SJSA1 (cell line): ENCODE measurements at regions not wholly inside any gene's neighbourhood (a gene's known extent, or its start where the extent isn't known, plus 50 kb on each side); places are given as distances from the start of the nearest gene placed in this dataset.

Source experiments
- DNase-seq, 2 experiments: peaks; one replicate each; pipeline ENCODE4 v3.0.0-alpha.2; 2015 to 2020; ENCODE audit warnings: low spot score in 2 of 2, low read depth in 1 of 2
- H3K27ac ChIP-seq: fragments of 250-450 bp; sonication (Bioruptor Pico); 2 replicates; pipeline ENCODE4 v1.5.1; 2020; ENCODE audit warnings: mild to moderate bottlenecking, moderate library complexity
- H3K27me3 ChIP-seq: fragments of 250-450 bp; sonication (Bioruptor Pico); replicated peaks from 2 replicates; pipeline ENCODE4 v1.5.1; 2020; ENCODE audit warnings: mild to moderate bottlenecking, moderate library complexity
- H3K36me3 ChIP-seq: fragments of 250-450 bp; sonication (Bioruptor Pico); 2 replicates; pipeline ENCODE4 v1.5.1; 2020; ENCODE audit warnings: mild to moderate bottlenecking
- H3K4me1 ChIP-seq: fragments of 250-450 bp; sonication (Bioruptor Pico); replicated peaks from 2 replicates; pipeline ENCODE4 v1.6.1; 2021; ENCODE audit warnings: mild to moderate bottlenecking
- H3K4me3 ChIP-seq: fragments of 250-450 bp; sonication (Bioruptor Pico); 2 replicates; pipeline ENCODE4 v1.5.1; 2020; ENCODE audit warnings: mild to moderate bottlenecking
- H3K9me3 ChIP-seq: fragments of 250-450 bp; sonication (Bioruptor Pico); replicated peaks from 2 replicates; pipeline ENCODE4 v1.5.1; 2020; ENCODE audit warnings: mild to moderate bottlenecking

GRCh38 chr1:175894581-175894980, 151.2 kb upstream of the TNR start:
- H3K4me3 ChIP-seq = no peak overlapping the region
- no peaks in the 10 kb centered on the region for H3K9me3 ChIP-seq
- H3K27ac ChIP-seq = no peak overlapping the region
- H3K36me3 ChIP-seq = no peaks in the 10 kb centered on the region
- DNase-seq = no peak
- H3K27me3 ChIP-seq = no peaks in the 10 kb centered on the region
- no peaks in the 10 kb centered on the region for H3K4me1 ChIP-seq

- Histone ChIP-seq H3K4me3 (no peak overlapping the region), H3K27me3 (no peaks in the 10 kb centered on the region), H3K36me3 (no peaks in the 10 kb centered on the region), H3K27ac (no peak overlapping the region), H3K9me3 (no peaks in the 10 kb centered on the region), H3K4me1 (no peaks in the 10 kb centered on the region)
- no peak for DNase-seq
Observed at GRCh38 chr1:175893192-175893591, 149.8 kb upstream of the TNR start.

- no peak overlapping the region for H3K4me3 ChIP-seq
- no peaks in the 10 kb centered on the region for H3K9me3 ChIP-seq
- H3K27ac ChIP-seq = no peak overlapping the region
- H3K4me1 ChIP-seq = no peaks in the 10 kb centered on the region
- no peak for DNase-seq
- H3K27me3 ChIP-seq = no peaks in the 10 kb centered on the region
- no peaks in the 10 kb centered on the region for H3K36me3 ChIP-seq
Observed at GRCh38 chr1:175892686-175893085, 149.3 kb upstream of the TNR start.

- Histone ChIP-seq H3K4me3 (no peak overlapping the region), H3K27me3 (no peaks in the 10 kb centered on the region), H3K27ac (no peak overlapping the region), H3K36me3 (no peaks in the 10 kb centered on the region), H3K4me1 (no peaks in the 10 kb centered on the region), H3K9me3 (no peaks in the 10 kb centered on the region)
- no peak for DNase-seq
Observed at GRCh38 chr1:175891783-175892309, 148.5 kb upstream of the TNR start.

- no peak for DNase-seq
- no peaks in the 10 kb centered on the region for H3K36me3 ChIP-seq
- H3K4me1 ChIP-seq = no peaks in the 10 kb centered on the region
- no peaks in the 10 kb centered on the region for H3K9me3 ChIP-seq
- H3K4me3 ChIP-seq = no peak overlapping the region
- H3K27me3 ChIP-seq = no peaks in the 10 kb centered on the region
- H3K27ac ChIP-seq = no peak overlapping the region
Observed at GRCh38 chr1:175890958-175891357, 147.6 kb upstream of the TNR start.

- Histone ChIP-seq H3K27me3 (no peaks in the 10 kb centered on the region), H3K36me3 (no peaks in the 10 kb centered on the region), H3K27ac (no peak overlapping the region), H3K9me3 (no peaks in the 10 kb centered on the region), H3K4me3 (no peak overlapping the region), H3K4me1 (no peaks in the 10 kb centered on the region)
- no peak for DNase-seq
Observed at GRCh38 chr1:175889848-175890247, 146.5 kb upstream of the TNR start.

GRCh38 chr1:175888996-175889395, 145.6 kb upstream of the TNR start:
- DNase-seq = no peak
- H3K4me3 ChIP-seq = no peak overlapping the region
- H3K27ac ChIP-seq = no peak overlapping the region
- H3K36me3 ChIP-seq = no peaks in the 10 kb centered on the region
- no peaks in the 10 kb centered on the region for H3K4me1 ChIP-seq
- H3K27me3 ChIP-seq = no peaks in the 10 kb centered on the region
- H3K9me3 ChIP-seq = no peaks in the 10 kb centered on the region

- Histone ChIP-seq H3K4me1 (no peaks in the 10 kb centered on the region), H3K27me3 (no peaks in the 10 kb centered on the region), H3K9me3 (no peaks in the 10 kb centered on the region), H3K4me3 (no peak overlapping the region), H3K36me3 (no peaks in the 10 kb centered on the region), H3K27ac (no peak overlapping the region)
- DNase-seq = peak; percentile 10 to 57
Observed at GRCh38 chr1:175887981-175888428, 144.6 kb upstream of the TNR start.

- Histone ChIP-seq H3K27me3 (no peaks in the 10 kb centered on the region), H3K4me1 (no peaks in the 10 kb centered on the region), H3K4me3 (no peak overlapping the region), H3K27ac (no peak overlapping the region), H3K36me3 (no peaks in the 10 kb centered on the region), H3K9me3 (no peaks in the 10 kb centered on the region)
- no peak for DNase-seq
Observed at GRCh38 chr1:175887521-175887920, 144.1 kb upstream of the TNR start.

GRCh38 chr1:175885326-175885725, 141.9 kb upstream of the TNR start:
- Histone ChIP-seq H3K27me3 (no peaks in the 10 kb centered on the region), H3K4me3 (no peak overlapping the region), H3K36me3 (no peaks in the 10 kb centered on the region), H3K27ac (no peak overlapping the region), H3K4me1 (no peaks in the 10 kb centered on the region), H3K9me3 (no peaks in the 10 kb centered on the region)
- DNase-seq = no peak

GRCh38 chr1:175884369-175884768, 141.0 kb upstream of the TNR start:
- no peak overlapping the region for H3K4me3 ChIP-seq
- no peak for DNase-seq
- H3K4me1 ChIP-seq = no peaks in the 10 kb centered on the region
- no peaks in the 10 kb centered on the region for H3K9me3 ChIP-seq
- H3K27me3 ChIP-seq = no peaks in the 10 kb centered on the region
- H3K27ac ChIP-seq = no peak overlapping the region
- no peaks in the 10 kb centered on the region for H3K36me3 ChIP-seq

- no peak overlapping the region for H3K4me3 ChIP-seq
- H3K27me3 ChIP-seq = no peaks in the 10 kb centered on the region
- no peak overlapping the region for H3K27ac ChIP-seq
- H3K9me3 ChIP-seq = no peaks in the 10 kb centered on the region
- no peaks in the 10 kb centered on the region for H3K36me3 ChIP-seq
- no peaks in the 10 kb centered on the region for H3K4me1 ChIP-seq
- no peak for DNase-seq
Observed at GRCh38 chr1:175882192-175882591, 138.8 kb upstream of the TNR start.

- DNase-seq = no peak
Observed at GRCh38 chr1:175881246-175881976, 138.0 kb upstream of the TNR start.

GRCh38 chr1:175878775-175879174, 135.4 kb upstream of the TNR start:
- Histone ChIP-seq H3K9me3 (no peaks in the 10 kb centered on the region), H3K27ac (no peak overlapping the region), H3K4me1 (no peaks in the 10 kb centered on the region), H3K4me3 (no peak overlapping the region), H3K27me3 (0 out of 2 replicates have a peak, but pooled peaks cover 3% of the 10 kb centered on the region), H3K36me3 (no peaks in the 10 kb centered on the region)
- DNase-seq = no peak

More at GRCh38 chr1:175881246-175881976, 138.0 kb upstream of the TNR start:
- Histone ChIP-seq H3K27ac (no peak overlapping the region), H3K9me3 (no peaks in the 10 kb centered on the region), H3K27me3 (no peaks in the 10 kb centered on the region), H3K4me3 (no peak overlapping the region), H3K36me3 (no peaks in the 10 kb centered on the region), H3K4me1 (no peaks in the 10 kb centered on the region)
